ENCODE measurements at regions not wholly inside any gene's neighbourhood (a gene's known extent, or its start where the extent isn't known, plus 50 kb on each side); places are given as distances from the start of the nearest gene placed in this dataset.

DNA sequence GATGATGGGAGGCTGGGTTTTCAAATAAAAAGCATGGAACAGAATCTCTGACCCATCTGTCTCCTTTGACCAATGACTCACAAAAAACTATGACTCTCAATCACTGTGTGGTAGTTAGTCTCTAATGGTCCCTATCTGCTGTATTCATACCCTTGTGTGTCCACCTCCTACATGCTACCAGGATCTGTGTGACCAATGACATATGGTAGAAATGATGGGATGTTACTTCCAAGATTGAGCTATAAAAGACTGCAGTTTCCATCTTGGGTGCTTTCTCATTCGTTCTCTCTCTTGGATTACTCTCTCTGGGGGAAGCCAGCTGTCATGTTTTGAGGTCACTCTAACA, 144.7 kb upstream of the BTG1 start:
- Histone ChIP-seq H3K27ac (ENCODE audit: low read depth, low read length) (no peak overlapping the region), H3K4me1 (ENCODE audit: insufficient read depth, low read length) (no peaks in the 10 kb centered on the region), H3K9me3 (ENCODE audit: low read length) (no peaks in the 10 kb centered on the region), H3K9ac (ENCODE audit: low read length) (no peak overlapping the region), H3K4me3 (ENCODE audit: low read depth in 1 of 2, low read length in 2 of 2) (no peak overlapping the region), H3K36me3 (ENCODE audit: insufficient read depth, low read length) (no peaks in the 10 kb centered on the region), H3K27me3 (ENCODE audit: control insufficient read depth in 1 of 2, insufficient read depth in 2 of 2, low read length in 2 of 2) (no peaks in the 10 kb centered on the region)

DNA sequence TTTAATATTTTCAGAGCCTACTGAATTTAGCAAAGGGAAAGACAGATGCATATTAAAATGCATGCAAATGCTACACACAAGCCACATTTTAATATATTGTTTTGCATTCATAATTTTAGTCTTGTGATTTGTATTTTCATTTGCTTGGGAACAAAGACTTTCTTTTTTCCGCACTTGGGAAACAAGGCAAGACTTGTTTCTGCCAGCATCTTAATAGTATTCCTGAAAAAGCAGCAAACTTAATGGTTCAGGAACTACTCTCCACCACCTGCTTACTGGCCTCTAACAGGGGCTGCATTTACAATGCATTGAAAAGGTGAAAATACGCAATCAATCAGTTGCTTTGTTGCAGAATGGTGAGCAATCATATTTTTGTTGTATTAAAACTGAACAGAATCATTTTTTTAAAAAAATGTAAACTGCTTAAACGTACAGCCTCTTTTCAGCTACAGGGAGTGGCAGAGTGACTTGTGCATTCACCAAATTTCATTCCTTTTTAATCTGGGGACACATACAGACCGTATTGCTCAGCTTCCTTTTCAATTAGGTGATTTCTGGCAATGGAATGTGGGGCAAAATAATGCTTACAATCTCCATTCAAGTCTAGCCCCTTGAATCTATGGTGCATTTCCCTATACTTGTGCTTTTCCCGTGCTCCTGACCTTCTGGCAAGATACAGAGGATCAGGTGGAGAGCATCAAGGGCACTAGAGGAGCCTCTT, 144.1 kb upstream of the BTG1 start:
- H3K9ac ChIP-seq (ENCODE audit: low read length) = no peak overlapping the region
- no peak overlapping the region for H3K27ac ChIP-seq (ENCODE audit: low read depth, low read length)
- H3K36me3 ChIP-seq (ENCODE audit: insufficient read depth, low read length) = no peaks in the 10 kb centered on the region
- H3K4me3 ChIP-seq (ENCODE audit: low read depth in 1 of 2, low read length in 2 of 2) = no peak overlapping the region
- no peaks in the 10 kb centered on the region for H3K4me1 ChIP-seq (ENCODE audit: insufficient read depth, low read length)
- no peaks in the 10 kb centered on the region for H3K9me3 ChIP-seq (ENCODE audit: low read length)
- H3K27me3 ChIP-seq (ENCODE audit: control insufficient read depth in 1 of 2, insufficient read depth in 2 of 2, low read length in 2 of 2) = no peaks in the 10 kb centered on the region

DNA sequence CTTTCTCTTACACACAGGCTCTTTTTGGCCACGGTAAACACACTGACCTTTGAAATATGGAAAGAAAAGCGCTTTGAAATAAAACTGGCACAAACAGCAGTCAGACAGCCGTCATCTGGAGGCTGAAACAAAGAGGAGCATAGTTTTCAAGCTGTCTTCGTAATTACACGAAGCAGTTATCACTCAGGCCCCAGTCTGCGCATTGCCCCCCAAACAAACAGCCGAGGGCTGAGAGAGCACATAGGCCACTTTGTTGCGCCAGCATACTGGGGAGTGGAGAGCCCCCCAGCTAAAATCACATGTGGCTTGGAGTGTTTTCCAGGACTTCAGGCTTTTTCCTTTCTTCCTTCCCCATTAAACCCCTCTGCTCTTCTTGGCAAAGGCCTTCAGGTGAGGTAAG, 142.9 kb upstream of the BTG1 start:
- H3K27me3 ChIP-seq (ENCODE audit: control insufficient read depth in 1 of 2, insufficient read depth in 2 of 2, low read length in 2 of 2) = no peaks in the 10 kb centered on the region
- H3K27ac ChIP-seq (ENCODE audit: low read depth, low read length) = no peak overlapping the region
- no peak overlapping the region for H3K4me3 ChIP-seq (ENCODE audit: low read depth in 1 of 2, low read length in 2 of 2)
- no peaks in the 10 kb centered on the region for H3K4me1 ChIP-seq (ENCODE audit: insufficient read depth, low read length)
- H3K9me3 ChIP-seq (ENCODE audit: low read length) = no peaks in the 10 kb centered on the region
- H3K36me3 ChIP-seq (ENCODE audit: insufficient read depth, low read length) = no peaks in the 10 kb centered on the region
- no peak overlapping the region for H3K9ac ChIP-seq (ENCODE audit: low read length)

DNA sequence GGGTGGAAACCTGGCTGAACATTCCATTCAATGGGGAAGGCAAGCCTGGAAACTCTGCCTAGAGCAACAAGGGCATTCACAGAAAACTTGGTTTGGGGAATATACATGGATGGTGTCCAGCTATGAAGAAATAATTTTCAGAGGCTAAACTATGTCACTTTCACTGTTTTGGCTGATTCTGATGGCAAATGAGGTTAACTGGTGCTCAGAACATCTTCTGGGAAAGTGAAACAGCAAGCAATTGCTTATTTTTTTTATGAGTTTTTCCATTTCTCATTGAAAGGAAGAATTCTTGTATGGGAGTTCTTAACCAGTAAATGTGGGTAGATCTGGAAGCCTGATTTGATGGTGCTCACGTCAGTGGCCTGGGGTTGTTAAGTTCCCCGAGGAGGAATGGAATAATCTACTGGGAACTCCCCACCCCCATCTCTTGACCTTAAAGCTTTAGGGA, 132.8 kb upstream of the BTG1 start:
- H3K9ac ChIP-seq (ENCODE audit: low read length) = no peak overlapping the region
- H3K9me3 ChIP-seq (ENCODE audit: low read length) = no peaks in the 10 kb centered on the region
- H3K36me3 ChIP-seq (ENCODE audit: insufficient read depth, low read length) = no peaks in the 10 kb centered on the region
- no peaks in the 10 kb centered on the region for H3K4me1 ChIP-seq (ENCODE audit: insufficient read depth, low read length)
- H3K27ac ChIP-seq (ENCODE audit: low read depth, low read length) = no peak overlapping the region
- no peak overlapping the region for H3K4me3 ChIP-seq (ENCODE audit: low read depth in 1 of 2, low read length in 2 of 2)
- H3K27me3 ChIP-seq (ENCODE audit: control insufficient read depth in 1 of 2, insufficient read depth in 2 of 2, low read length in 2 of 2) = no peaks in the 10 kb centered on the region

DNA sequence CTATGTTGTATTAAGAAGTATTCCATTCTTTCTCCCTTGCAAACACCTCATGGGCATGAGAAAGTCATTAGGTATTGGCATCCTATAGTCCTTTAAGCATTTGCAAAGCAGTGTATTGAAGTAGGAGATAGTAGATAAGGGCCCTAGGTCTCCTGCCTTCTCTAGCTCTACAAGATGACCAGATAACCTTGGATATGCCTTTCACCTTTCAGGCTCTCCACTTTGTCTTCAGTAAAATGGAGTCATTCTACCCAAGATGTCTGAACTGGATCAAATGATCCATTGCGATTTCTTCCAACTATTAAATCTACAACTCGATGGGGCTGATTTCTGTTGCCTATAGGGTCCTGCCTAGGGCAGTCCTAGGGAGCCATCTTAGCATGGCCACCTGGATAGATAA, 132.1 kb upstream of the BTG1 start:
- Histone ChIP-seq H3K27ac (ENCODE audit: low read depth, low read length) (no peak overlapping the region), H3K9me3 (ENCODE audit: low read length) (no peaks in the 10 kb centered on the region), H3K27me3 (ENCODE audit: control insufficient read depth in 1 of 2, insufficient read depth in 2 of 2, low read length in 2 of 2) (no peaks in the 10 kb centered on the region), H3K36me3 (ENCODE audit: insufficient read depth, low read length) (no peaks in the 10 kb centered on the region), H3K9ac (ENCODE audit: low read length) (no peak overlapping the region), H3K4me1 (ENCODE audit: insufficient read depth, low read length) (no peaks in the 10 kb centered on the region), H3K4me3 (ENCODE audit: low read depth in 1 of 2, low read length in 2 of 2) (no peak overlapping the region)

DNA sequence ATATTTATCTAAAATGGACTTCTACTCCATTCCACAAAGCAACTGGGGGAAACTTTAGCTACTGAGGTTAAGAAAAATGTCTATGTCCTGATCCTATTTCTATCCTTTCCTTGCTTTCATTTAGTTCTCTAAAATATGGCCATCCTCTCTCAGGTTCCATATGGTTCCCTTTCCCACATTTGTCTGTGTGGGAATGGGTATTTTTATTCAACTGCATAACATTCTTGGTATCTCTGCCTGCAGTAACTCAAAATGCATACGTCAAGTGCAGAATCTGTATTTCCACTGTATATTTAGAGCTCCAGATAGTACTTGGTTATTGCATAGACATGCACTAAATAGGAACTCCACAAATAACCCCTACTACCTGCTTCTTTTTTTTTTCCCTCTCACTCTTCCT, 130.6 kb upstream of the BTG1 start:
- no peak overlapping the region for H3K27ac ChIP-seq (ENCODE audit: low read depth, low read length)
- H3K36me3 ChIP-seq (ENCODE audit: insufficient read depth, low read length) = no peaks in the 10 kb centered on the region
- H3K27me3 ChIP-seq (ENCODE audit: control insufficient read depth in 1 of 2, insufficient read depth in 2 of 2, low read length in 2 of 2) = no peaks in the 10 kb centered on the region
- H3K4me3 ChIP-seq (ENCODE audit: low read depth in 1 of 2, low read length in 2 of 2) = no peak overlapping the region
- H3K4me1 ChIP-seq (ENCODE audit: insufficient read depth, low read length) = no peaks in the 10 kb centered on the region
- no peak overlapping the region for H3K9ac ChIP-seq (ENCODE audit: low read length)
- no peaks in the 10 kb centered on the region for H3K9me3 ChIP-seq (ENCODE audit: low read length)

DNA sequence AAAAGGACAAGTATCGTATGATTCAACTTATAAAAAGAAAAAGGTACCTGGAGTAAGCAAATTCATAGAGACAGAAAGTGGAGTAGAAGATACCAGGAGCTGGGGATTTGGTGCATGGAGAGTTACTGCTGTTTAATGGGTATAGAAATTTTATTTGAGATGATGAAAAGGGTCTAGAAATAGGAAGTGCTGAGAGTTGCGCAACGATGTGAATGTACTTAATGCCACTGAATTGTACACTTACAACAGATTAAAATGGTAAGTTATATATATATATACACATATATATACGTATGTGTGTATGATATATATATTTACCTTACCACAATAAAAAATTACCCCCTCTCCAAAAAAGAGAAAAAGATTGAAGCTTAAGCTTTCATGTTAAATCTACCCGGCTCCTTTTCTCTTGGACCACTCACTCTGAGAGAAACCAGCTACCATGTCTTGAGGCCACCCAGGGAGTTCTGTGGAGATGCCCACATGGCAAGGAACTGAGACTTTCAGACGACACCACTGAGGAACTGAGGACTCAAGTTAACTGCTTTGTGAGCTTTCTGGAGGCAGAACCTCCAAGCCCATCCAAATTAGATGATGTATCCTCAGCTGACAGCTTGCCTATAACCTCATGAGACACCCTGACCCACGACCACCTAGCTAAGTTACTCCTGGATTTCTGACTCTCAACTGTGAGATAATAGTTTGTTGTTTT, 130.0 kb upstream of the BTG1 start:
- no peak overlapping the region for H3K4me3 ChIP-seq (ENCODE audit: low read depth in 1 of 2, low read length in 2 of 2)
- no peak overlapping the region for H3K9ac ChIP-seq (ENCODE audit: low read length)
- no peaks in the 10 kb centered on the region for H3K9me3 ChIP-seq (ENCODE audit: low read length)
- H3K27ac ChIP-seq (ENCODE audit: low read depth, low read length) = no peak overlapping the region
- no peaks in the 10 kb centered on the region for H3K27me3 ChIP-seq (ENCODE audit: control insufficient read depth in 1 of 2, insufficient read depth in 2 of 2, low read length in 2 of 2)
- H3K36me3 ChIP-seq (ENCODE audit: insufficient read depth, low read length) = no peaks in the 10 kb centered on the region
- H3K4me1 ChIP-seq (ENCODE audit: insufficient read depth, low read length) = no peaks in the 10 kb centered on the region

DNA sequence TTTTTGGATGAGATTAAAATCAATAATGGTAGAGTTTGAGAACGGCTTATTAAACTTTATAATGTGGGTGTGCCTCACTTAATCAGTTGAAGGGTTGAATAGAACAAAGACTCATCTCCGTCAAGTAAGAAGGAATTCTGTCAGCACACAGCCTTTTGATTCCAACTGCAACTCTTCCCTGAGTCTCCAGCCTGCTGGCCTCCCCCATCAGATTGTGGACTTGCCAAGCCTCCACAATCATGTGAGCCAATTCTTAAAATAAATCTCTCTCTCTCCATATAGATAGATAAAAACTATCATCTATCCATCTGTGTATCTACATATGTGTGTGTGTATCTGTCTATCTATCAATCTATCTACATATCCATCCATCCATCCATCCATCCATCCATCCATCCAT, 127.4 kb upstream of the BTG1 start:
- H3K4me1 ChIP-seq (ENCODE audit: insufficient read depth, low read length) = no peaks in the 10 kb centered on the region
- no peak overlapping the region for H3K27ac ChIP-seq (ENCODE audit: low read depth, low read length)
- H3K9ac ChIP-seq (ENCODE audit: low read length) = no peak overlapping the region

DNA sequence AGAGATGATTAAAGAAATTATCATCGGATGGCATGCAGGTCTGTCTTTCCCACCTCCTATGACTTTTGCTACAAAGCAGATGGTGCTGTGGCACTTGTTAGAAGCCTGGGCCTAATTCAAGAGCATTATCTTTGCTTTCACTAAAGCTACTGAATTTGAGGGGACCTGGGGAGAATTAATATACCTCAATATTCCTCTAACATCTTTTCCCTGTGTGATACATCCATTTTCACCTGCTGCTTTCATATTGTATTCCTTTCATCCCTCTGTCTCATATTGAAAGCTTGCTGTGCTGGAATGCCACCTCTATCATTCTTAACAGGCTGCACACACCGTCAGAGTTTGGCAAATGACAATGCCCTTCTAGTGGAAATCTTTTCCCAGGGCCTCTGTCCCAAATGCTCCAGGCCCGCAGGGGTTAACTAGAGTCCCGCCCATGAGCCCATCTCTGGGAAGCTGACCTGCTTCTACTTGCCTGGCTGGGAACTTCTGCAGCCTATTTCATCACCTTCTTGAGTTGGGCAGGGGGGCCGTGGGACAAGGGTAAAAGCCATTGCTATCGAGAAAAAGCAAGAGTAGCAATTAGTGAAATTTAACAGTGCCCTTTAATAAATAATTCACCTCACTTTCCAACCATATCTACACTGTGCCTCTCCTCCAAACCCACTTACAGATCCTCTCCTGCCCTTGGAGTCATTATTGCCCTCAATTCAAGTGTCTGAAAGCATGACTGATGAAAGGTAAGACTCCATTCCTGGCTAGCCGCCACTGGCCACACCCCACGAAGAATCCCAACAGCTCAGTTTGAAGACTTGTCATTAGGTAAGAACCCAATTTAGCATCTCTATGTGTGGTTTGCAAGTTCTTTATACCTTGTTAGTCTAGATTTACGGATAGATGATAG, 126.7 kb upstream of the BTG1 start:
- Histone ChIP-seq H3K36me3 (ENCODE audit: insufficient read depth, low read length) (no peaks in the 10 kb centered on the region), H3K27me3 (ENCODE audit: control insufficient read depth in 1 of 2, insufficient read depth in 2 of 2, low read length in 2 of 2) (no peaks in the 10 kb centered on the region), H3K27ac (ENCODE audit: low read depth, low read length) (no peak overlapping the region), H3K4me3 (ENCODE audit: low read depth in 1 of 2, low read length in 2 of 2) (no peak overlapping the region), H3K9ac (ENCODE audit: low read length) (no peak overlapping the region), H3K4me1 (ENCODE audit: insufficient read depth, low read length) (no peaks in the 10 kb centered on the region), H3K9me3 (ENCODE audit: low read length) (no peaks in the 10 kb centered on the region)

More for the DNA sequence above, 127.4 kb upstream of the BTG1 start:
- H3K36me3 ChIP-seq (ENCODE audit: insufficient read depth, low read length) = no peaks in the 10 kb centered on the region
- no peak overlapping the region for H3K4me3 ChIP-seq (ENCODE audit: low read depth in 1 of 2, low read length in 2 of 2)
- no peaks in the 10 kb centered on the region for H3K9me3 ChIP-seq (ENCODE audit: low read length)
- H3K27me3 ChIP-seq (ENCODE audit: control insufficient read depth in 1 of 2, insufficient read depth in 2 of 2, low read length in 2 of 2) = no peaks in the 10 kb centered on the region

DNA sequence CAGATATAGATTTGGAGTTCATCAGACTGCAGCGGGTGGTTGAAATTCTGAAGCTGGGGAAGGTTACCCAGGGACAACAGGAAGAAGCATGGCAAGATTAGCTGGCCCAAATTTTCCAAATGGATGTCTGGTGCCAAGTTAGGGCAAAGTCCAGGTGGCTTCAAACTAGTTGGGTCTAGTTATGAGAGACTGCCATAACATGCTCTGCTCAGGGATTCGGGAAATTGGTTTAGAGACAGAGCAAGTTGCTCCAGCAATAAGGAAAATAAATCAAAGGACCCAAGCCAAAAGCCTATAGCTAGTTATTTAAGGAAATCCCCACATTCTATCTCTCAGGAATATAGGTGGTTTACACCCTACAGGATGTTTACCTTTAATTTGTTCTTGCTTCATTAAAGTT, 125.7 kb upstream of the BTG1 start:
- H3K9me3 ChIP-seq (ENCODE audit: low read length) = no peaks in the 10 kb centered on the region
- no peak overlapping the region for H3K27ac ChIP-seq (ENCODE audit: low read depth, low read length)
- H3K9ac ChIP-seq (ENCODE audit: low read length) = no peak overlapping the region
- H3K4me3 ChIP-seq (ENCODE audit: low read depth in 1 of 2, low read length in 2 of 2) = no peak overlapping the region
- no peaks in the 10 kb centered on the region for H3K27me3 ChIP-seq (ENCODE audit: control insufficient read depth in 1 of 2, insufficient read depth in 2 of 2, low read length in 2 of 2)
- H3K4me1 ChIP-seq (ENCODE audit: insufficient read depth, low read length) = no peaks in the 10 kb centered on the region
- no peaks in the 10 kb centered on the region for H3K36me3 ChIP-seq (ENCODE audit: insufficient read depth, low read length)

DNA sequence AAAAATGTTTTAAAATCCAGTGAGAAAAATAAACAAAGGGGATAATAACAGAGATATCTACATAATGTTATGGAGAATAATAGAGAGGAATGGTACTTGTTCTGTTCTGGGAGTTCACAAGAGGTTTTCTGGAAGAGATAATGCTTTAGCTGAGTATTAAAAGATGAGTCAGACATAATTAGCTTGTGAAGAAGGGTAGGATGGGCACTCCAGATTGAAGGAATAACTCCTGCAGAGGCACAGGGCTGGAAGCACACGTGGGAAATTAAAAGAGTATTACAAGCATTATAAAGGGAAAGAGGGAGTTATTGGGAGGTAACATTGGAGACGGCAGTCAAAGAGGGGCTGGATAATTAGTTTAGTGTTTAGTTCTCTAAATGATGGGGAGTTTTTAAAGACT, 124.9 kb upstream of the BTG1 start:
- H3K4me1 ChIP-seq (ENCODE audit: insufficient read depth, low read length) = no peaks in the 10 kb centered on the region
- H3K27ac ChIP-seq (ENCODE audit: low read depth, low read length) = no peak overlapping the region
- no peak overlapping the region for H3K9ac ChIP-seq (ENCODE audit: low read length)
- H3K4me3 ChIP-seq (ENCODE audit: low read depth in 1 of 2, low read length in 2 of 2) = no peak overlapping the region
- no peaks in the 10 kb centered on the region for H3K27me3 ChIP-seq (ENCODE audit: control insufficient read depth in 1 of 2, insufficient read depth in 2 of 2, low read length in 2 of 2)
- H3K36me3 ChIP-seq (ENCODE audit: insufficient read depth, low read length) = no peaks in the 10 kb centered on the region
- H3K9me3 ChIP-seq (ENCODE audit: low read length) = no peaks in the 10 kb centered on the region

All from muscle layer of colon (tissue), 2 donors.